Common myeloid progenitor, CD34-positive (primary cell): ENCODE measurements at regions not wholly inside any gene's neighbourhood (a gene's known extent, or its start where the extent isn't known, plus 50 kb on each side); places are given as distances from the start of the nearest gene placed in this dataset.

Experiments used
- CTCF ChIA-PET: fragments of 350-600 bp; sonication (Branson Sonifier 250); formaldehyde crosslinking; loops from one replicate; lab custom pipeline; 2021; ENCODE audit warnings: antibody characterized with exemption; lab: Charles Lee
- POLR2A ChIA-PET: fragments of 350-600 bp; sonication (Branson Sonifier 250); formaldehyde crosslinking; loops from one replicate; lab custom pipeline; 2021; ENCODE audit warnings: antibody characterized with exemption; lab: Charles Lee
- DNase-seq, 3 donors: peaks; one replicate each; pipeline versions ENCODE4 v3.0.0 to v3.0.0-alpha.2; 2013
- H3K27ac ChIP-seq, 2 experiments: 1 replicate in 1 of 2; 2 replicates in 1 of 2; pipeline ENCODE4 v1.7.0; 2013; ENCODE audit warnings: inconsistent platforms in 2 of 2, low read length in 2 of 2, mild to moderate bottlenecking in 2 of 2, low read depth in 1 of 2, moderate library complexity in 1 of 2; ENCODE audit not compliant: severe bottlenecking in 2 of 2, insufficient read depth in 1 of 2, poor library complexity in 1 of 2
- H3K27me3 ChIP-seq, 5 experiments: replicated peaks in 2 of 5; 1 replicate in 3 of 5; 2 replicates in 2 of 5; pipeline versions ENCODE4 v1.6.1 to v1.7.0; 2013; ENCODE audit warnings: low read length in 4 of 5, mild to moderate bottlenecking in 2 of 5, moderate library complexity in 2 of 5, inconsistent platforms in 1 of 5; ENCODE audit not compliant: insufficient read depth in 5 of 5, control insufficient read depth in 4 of 5
- H3K36me3 ChIP-seq, 4 experiments: 1 replicate in 2 of 4; 2 replicates in 2 of 4; pipeline versions ENCODE4 v1.6.1 to v1.7.0; 2013; ENCODE audit warnings: low read length in 3 of 4, control low read depth in 1 of 4, mild to moderate bottlenecking in 1 of 4; ENCODE audit not compliant: control insufficient read depth in 4 of 4, insufficient read depth in 4 of 4
- H3K4me1 ChIP-seq, 4 experiments: 1 replicate in 3 of 4; 2 replicates in 1 of 4; pipeline versions ENCODE4 v1.6.1 to v1.7.1; 2013; ENCODE audit warnings: low read length in 3 of 4, mild to moderate bottlenecking in 3 of 4, control low read depth in 1 of 4, inconsistent platforms in 1 of 4, moderate library complexity in 1 of 4; ENCODE audit not compliant: control insufficient read depth in 4 of 4, insufficient read depth in 4 of 4; ENCODE audit errors: control extremely low read depth in 1 of 4
- H3K4me3 ChIP-seq, 7 experiments: 1 replicate in 4 of 7; 2 replicates in 3 of 7; pipeline versions ENCODE4 v1.5.1 to v1.7.0; 2013; ENCODE audit warnings: mild to moderate bottlenecking in 7 of 7, low read length in 6 of 7, moderate library complexity in 6 of 7, inconsistent platforms in 2 of 7, low read depth in 2 of 7, control low read depth in 1 of 7; ENCODE audit not compliant: insufficient read depth in 4 of 7, control insufficient read depth in 1 of 7; ENCODE audit errors: extremely low read depth in 1 of 7
- H3K9me3 ChIP-seq, 5 experiments: 1 replicate in 4 of 5; 2 replicates in 1 of 5; pipeline versions ENCODE4 v1.6.1 to v1.7.1; 2013; ENCODE audit warnings: low read length in 4 of 5, mild to moderate bottlenecking in 2 of 5, inconsistent platforms in 1 of 5, low read depth in 1 of 5, moderate library complexity in 1 of 5; ENCODE audit not compliant: control insufficient read depth in 4 of 5, insufficient read depth in 2 of 5; ENCODE audit errors: control extremely low read depth in 1 of 5
- WGBS: methylation state at CpG from one replicate; pipeline ENCODE4 v1.1.5; 2013; ENCODE audit not compliant: insufficient coverage; 5-methylcytosine and 5-hydroxymethylcytosine counted together

GRCh38 chr5:7244208-7244607 lies 151.7 kb upstream of the ADCY2 start:
- WGBS, result 94% methylated on average over 3 of the region's 3 CpGs
- CTCF ChIA-PET, result interaction anchor here (1.5 kb wide), 1 partner anchor 17 kb away, joined by 4 read pairs; no protein-coding TSS in a partner anchor

GRCh38 chr5:7245121-7245651 lies 150.8 kb upstream of the ADCY2 start:
- peaks cover 0 to 7% (median 0%) of the 10 kb centered on the region in 4 experiments for H3K4me1 ChIP-seq
- no peak for DNase-seq
- no peaks in the 10 kb centered on the region for H3K9me3 ChIP-seq
- no peak overlapping the region for H3K27ac ChIP-seq
- H3K27me3 ChIP-seq, result peaks cover 0 to 6% (median 0%) of the 10 kb centered on the region in 5 experiments
- ChIA-PET CTCF (interaction anchor here (1.5 kb wide), 1 partner anchor 16 kb away, joined by 4 read pairs; no protein-coding TSS in a partner anchor), POLR2A (no interaction called here)
- H3K4me3 ChIP-seq, result no peak overlapping the region
- no peaks in the 10 kb centered on the region for H3K36me3 ChIP-seq
- 100% methylated on average over 2 of the region's 2 CpGs for WGBS

More at GRCh38 chr5:7244208-7244607, 151.7 kb upstream of the ADCY2 start:
- H3K27me3 ChIP-seq, result peaks cover 0 to 6% (median 0%) of the 10 kb centered on the region in 5 experiments
- no peaks in the 10 kb centered on the region for H3K9me3 ChIP-seq
- no peak overlapping the region for H3K4me3 ChIP-seq
- DNase-seq, result no peak
- H3K36me3 ChIP-seq, result no peaks in the 10 kb centered on the region
- peaks cover 0 to 7% (median 0%) of the 10 kb centered on the region in 4 experiments for H3K4me1 ChIP-seq
- H3K27ac ChIP-seq, result no peak overlapping the region
- POLR2A ChIA-PET, result no interaction called here

DNA sequence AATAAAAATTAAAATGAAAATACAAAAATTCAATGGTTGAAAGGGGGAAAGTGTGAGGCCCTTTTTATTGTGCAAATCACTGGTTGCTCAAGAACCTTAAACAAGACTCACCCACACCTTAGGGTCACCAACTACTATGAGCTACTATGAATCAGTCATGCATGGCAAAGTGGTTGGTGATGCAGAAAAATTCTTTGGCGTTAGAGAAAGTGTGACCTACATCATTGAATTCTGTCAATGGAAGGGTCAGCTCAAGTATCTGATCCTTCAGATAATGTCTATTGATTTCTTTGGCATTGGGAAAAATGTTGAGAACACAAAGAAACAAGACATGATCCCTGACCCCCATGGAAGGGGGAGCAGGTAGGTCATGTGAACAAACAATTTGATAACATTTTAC lies 149.7 kb upstream of the ADCY2 start:
- Histone ChIP-seq H3K36me3 (no peaks in the 10 kb centered on the region), H3K27ac (no peak overlapping the region), H3K9me3 (no peaks in the 10 kb centered on the region), H3K4me3 (no peak overlapping the region), H3K27me3 (peaks cover 0 to 6% (median 0%) of the 10 kb centered on the region in 5 experiments), H3K4me1 (peaks cover 0 to 15% (median 0%) of the 10 kb centered on the region in 4 experiments)
- CTCF ChIA-PET, result no interaction called here
- POLR2A ChIA-PET, result no interaction called here
- WGBS, result 100% methylated on average over 1 of the region's 1 CpG
- DNase-seq, result no peak

DNA sequence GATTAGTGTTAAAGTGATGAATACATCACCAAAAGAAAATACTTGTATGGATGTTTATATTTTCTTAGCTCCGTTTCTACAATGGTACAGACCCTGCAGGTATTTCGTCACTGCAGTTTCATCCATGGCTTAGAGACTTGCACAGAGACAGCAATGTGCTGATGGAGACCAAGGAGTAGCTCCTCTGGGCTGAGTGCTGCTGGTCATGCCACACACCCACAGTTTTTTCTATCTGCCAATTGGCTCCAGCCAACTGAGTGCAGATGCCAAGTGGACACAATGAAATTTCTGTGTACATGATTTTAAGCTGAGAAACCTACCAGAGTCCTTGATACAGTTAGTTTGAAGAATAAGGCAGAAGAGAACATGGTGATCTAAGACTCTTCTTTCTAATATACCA lies 145.9 kb upstream of the ADCY2 start:
- H3K27ac ChIP-seq, result no peak overlapping the region
- peaks cover 0 to 20% (median 0%) of the 10 kb centered on the region in 4 experiments for H3K4me1 ChIP-seq
- CTCF ChIA-PET, result interaction anchor here (0.7 to 1.8 kb wide), 5 partner anchors 9 to 483 kb away, joined by 3 to 9 read pairs (median 3); no protein-coding TSS in a partner anchor
- H3K27me3 ChIP-seq, result no peaks in the 10 kb centered on the region
- no peak overlapping the region for H3K4me3 ChIP-seq
- no peaks in the 10 kb centered on the region for H3K9me3 ChIP-seq
- POLR2A ChIA-PET, result no interaction called here
- WGBS, result 95% methylated on average over 2 of the region's 2 CpGs
- no peak for DNase-seq
- no peaks in the 10 kb centered on the region for H3K36me3 ChIP-seq

DNA sequence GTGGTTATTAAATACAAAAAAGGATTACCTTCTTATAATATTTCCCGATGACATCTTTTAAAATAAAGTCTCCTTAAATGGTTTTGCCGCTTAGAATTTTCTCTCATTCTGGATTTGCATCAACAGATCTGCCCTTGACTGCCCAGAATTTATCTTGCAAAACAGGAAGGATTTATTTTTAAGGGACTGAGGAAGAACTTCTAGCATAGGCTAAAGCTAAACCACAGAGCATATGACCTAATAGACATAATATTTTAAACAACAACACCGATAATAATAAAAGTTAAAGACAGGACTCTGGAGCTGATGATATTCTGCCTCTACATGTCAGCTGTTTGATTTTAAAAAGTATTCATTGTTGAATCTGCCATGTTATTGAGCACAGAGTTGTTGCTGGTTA lies 145.3 kb upstream of the ADCY2 start:
- no peaks in the 10 kb centered on the region for H3K36me3 ChIP-seq
- H3K9me3 ChIP-seq, result no peaks in the 10 kb centered on the region
- CTCF ChIA-PET, result interaction anchor here (1.8 kb wide), 1 partner anchor 10 kb away, joined by 9 read pairs; no protein-coding TSS in a partner anchor
- POLR2A ChIA-PET, result no interaction called here
- H3K4me3 ChIP-seq, result peak overlapping the region in 2 of 7 experiments; percentile 31 to 49
- H3K27ac ChIP-seq, result peak overlapping the region in 1 of 2 experiments; percentile 59
- 68% methylated on average over 2 of the region's 3 CpGs for WGBS
- H3K4me1 ChIP-seq, result peaks cover 0 to 20% (median 0%) of the 10 kb centered on the region in 4 experiments
- no peaks in the 10 kb centered on the region for H3K27me3 ChIP-seq
- DNase-seq, result peak in 2 of 3 donors; percentile 23 to 60

DNA sequence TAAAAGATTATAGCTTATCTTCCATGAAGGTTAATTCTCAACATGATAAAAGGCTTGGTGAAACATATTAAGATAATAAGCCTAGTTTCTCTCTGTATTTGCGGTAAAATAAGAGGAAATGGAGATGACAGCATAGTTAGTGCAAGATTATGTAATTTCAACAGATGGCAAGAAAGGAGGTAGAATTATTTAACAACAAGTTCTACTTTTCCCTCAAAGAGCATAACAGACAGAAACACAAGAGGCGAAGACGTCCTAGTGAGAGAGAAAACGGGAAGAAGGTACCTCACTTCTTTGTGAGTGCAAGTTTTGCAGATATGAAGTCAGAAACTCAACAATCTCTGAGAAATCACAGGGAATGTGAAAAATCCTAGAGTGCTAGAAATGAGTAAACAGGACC lies 144.8 kb upstream of the ADCY2 start:
- H3K4me1 ChIP-seq, result peaks cover 0 to 20% (median 0%) of the 10 kb centered on the region in 4 experiments
- H3K36me3 ChIP-seq, result no peaks in the 10 kb centered on the region
- peak overlapping the region in 3 of 7 experiments; percentile 4 to 49 (median 31) for H3K4me3 ChIP-seq
- ChIA-PET POLR2A (no interaction called here), CTCF (no interaction called here)
- DNase-seq, result peak; percentile 43 to 87 (median 72)
- 39% methylated on average over 3 of the region's 4 CpGs for WGBS
- H3K27ac ChIP-seq, result peak overlapping the region in 1 of 2 experiments; percentile 59
- H3K9me3 ChIP-seq, result no peaks in the 10 kb centered on the region
- no peaks in the 10 kb centered on the region for H3K27me3 ChIP-seq

- ChIA-PET CTCF (interaction anchor here (0.8 to 2.3 kb wide), 8 partner anchors 11 to 555 kb away, joined by 3 to 9 read pairs (median 4); no protein-coding TSS in a partner anchor), POLR2A (interaction anchor here (0.7 kb wide), 1 partner anchor 139 kb away, joined by 3 read pairs; no protein-coding TSS in a partner anchor)
- Histone ChIP-seq H3K9me3 (no peaks in the 10 kb centered on the region), H3K36me3 (no peaks in the 10 kb centered on the region), H3K27me3 (no peaks in the 10 kb centered on the region), H3K4me3 (no peak overlapping the region), H3K4me1 (peaks cover 0 to 7% (median 0%) of the 10 kb centered on the region in 4 experiments), H3K27ac (no peak overlapping the region)
- DNase-seq, result peak; percentile 48 to 63 (median 54)
- WGBS, result 48% methylated on average over 4 of the region's 6 CpGs
Measured at GRCh38 chr5:7261049-7261448, 134.9 kb upstream of the ADCY2 start.
